Tibial nerve (tissue), 4 donors: ENCODE measurements at regions not wholly inside any gene's neighbourhood (a gene's known extent, or its start where the extent isn't known, plus 50 kb on each side); places are given as distances from the start of the nearest gene placed in this dataset.

Experiments used
- DNase-seq, 2 donors: peaks; one replicate each; pipeline ENCODE4 v3.0.0-alpha.2; 2019; ENCODE audit warnings: low spot score in 2 of 2
- H3K27ac ChIP-seq, 4 donors: fragments of 200-600 bp; sonication (generic) in 3 of 4; one replicate each; pipeline ENCODE4 v1.5.1; 2017 to 2019; ENCODE audit warnings: mild to moderate bottlenecking in 1 of 4
- H3K27me3 ChIP-seq, 2 donors: fragments of 200-600 bp; sonication (generic) in 1 of 2; one replicate each; pipeline versions ENCODE4 v1.5.1 to v1.6.0; 2017 to 2019
- H3K36me3 ChIP-seq, 3 donors: fragments of 200-600 bp; sonication (generic); one replicate each; pipeline ENCODE4 v1.5.1; 2018 to 2019
- H3K4me1 ChIP-seq, 4 donors: fragments of 200-600 bp; sonication (generic) in 3 of 4; one replicate each; pipeline ENCODE4 v1.5.1; 2017 to 2019
- H3K4me3 ChIP-seq, 4 donors: fragments of 200-600 bp; sonication (generic) in 3 of 4; one replicate each; pipeline ENCODE4 v1.5.1; 2017 to 2019; ENCODE audit warnings: mild to moderate bottlenecking in 1 of 4, moderate library complexity in 1 of 4
- H3K9me3 ChIP-seq, 4 donors: fragments of 200-600 bp; sonication (generic) in 3 of 4; one replicate each; pipeline ENCODE4 v1.5.1; 2017 to 2019
- CTCF ChIP-seq, 5 experiments: fragments of 200-600 bp in 3 of 5; fragments of 450-650 bp in 2 of 5; sonication (generic) in 3 of 5; IDR thresholded peaks; one replicate each; pipeline ENCODE4 v1.5.1; 2016 to 2019; ENCODE audit warnings: antibody characterized with exemption in 5 of 5, mild to moderate bottlenecking in 3 of 5, moderate library complexity in 2 of 5
- EP300 ChIP-seq, 2 donors: sonication (generic); formaldehyde crosslinking; IDR thresholded peaks; one replicate each; pipeline ENCODE4 v1.6.1; 2017; ENCODE audit warnings: antibody characterized with exemption in 2 of 2, mild to moderate bottlenecking in 1 of 2
- POLR2A ChIP-seq, 2 donors: fragments of 450-650 bp; IDR thresholded peaks; one replicate each; pipeline ENCODE4 v1.6.1; 2017; ENCODE audit warnings: antibody characterized with exemption in 2 of 2, mild to moderate bottlenecking in 2 of 2, moderate library complexity in 2 of 2
- WGBS, 2 donors: methylation state at CpG; one replicate each; pipeline ENCODE4 v1.1.5; 2018; 5-methylcytosine and 5-hydroxymethylcytosine counted together

- H3K4me1 ChIP-seq: no peaks in the 10 kb centered on the region
- WGBS, 2 donors: 87% methylated on average over 4 of the region's 4 CpGs
- no peak for DNase-seq
Measured at GRCh38 chr9:89901920-89902319, 297.1 kb downstream of the GADD45G start.

GRCh38 chr9:89902450-89903140 is 297.8 kb downstream of the GADD45G start:
- DNase-seq: no peak
- H3K36me3 ChIP-seq: no peaks in the 10 kb centered on the region
- WGBS, 2 donors: 52 to 63% methylated on average over 8 of the region's 8 CpGs

More at GRCh38 chr9:89901920-89902319, 297.1 kb downstream of the GADD45G start:
- Histone ChIP-seq H3K4me3 (no peak overlapping the region), H3K36me3 (no peaks in the 10 kb centered on the region), H3K9me3 (no peaks in the 10 kb centered on the region), H3K27me3 (no peaks in the 10 kb centered on the region), H3K27ac (no peak overlapping the region)
- no peak for TF ChIP-seq CTCF (IDR thresholded peaks at IDR 0.05)
- TF ChIP-seq EP300 (IDR thresholded peaks at IDR 0.05): no peak
- TF ChIP-seq POLR2A (IDR thresholded peaks at IDR 0.05): no peak

GRCh38 chr9:89903141-89903475 is 298.3 kb downstream of the GADD45G start:
- no peak for DNase-seq
- H3K9me3 ChIP-seq: no peaks in the 10 kb centered on the region
- H3K4me1 ChIP-seq: no peaks in the 10 kb centered on the region
- no peak overlapping the region for H3K27ac ChIP-seq
- H3K36me3 ChIP-seq: no peaks in the 10 kb centered on the region
- 79 to 82% methylated on average over 3 of the region's 3 CpGs for WGBS, 2 donors
- TF ChIP-seq EP300 (IDR thresholded peaks at IDR 0.05): no peak
- TF ChIP-seq CTCF (IDR thresholded peaks at IDR 0.05): no peak
- no peak for TF ChIP-seq POLR2A (IDR thresholded peaks at IDR 0.05)
- no peaks in the 10 kb centered on the region for H3K27me3 ChIP-seq
- H3K4me3 ChIP-seq: no peak overlapping the region

More at GRCh38 chr9:89902450-89903140, 297.8 kb downstream of the GADD45G start:
- no peak for TF ChIP-seq EP300 (IDR thresholded peaks at IDR 0.05)
- no peak for TF ChIP-seq POLR2A (IDR thresholded peaks at IDR 0.05)
- no peak for TF ChIP-seq CTCF (IDR thresholded peaks at IDR 0.05)
- Histone ChIP-seq H3K27ac (no peak overlapping the region), H3K4me1 (no peaks in the 10 kb centered on the region), H3K9me3 (no peaks in the 10 kb centered on the region), H3K4me3 (no peak overlapping the region), H3K27me3 (no peaks in the 10 kb centered on the region)

GRCh38 chr9:89905606-89906338 is 301.0 kb downstream of the GADD45G start:
- Histone ChIP-seq H3K9me3 (no peaks in the 10 kb centered on the region), H3K36me3 (no peaks in the 10 kb centered on the region), H3K27ac (no peak overlapping the region), H3K27me3 (no peaks in the 10 kb centered on the region), H3K4me1 (no peaks in the 10 kb centered on the region), H3K4me3 (no peak overlapping the region)
- 82 to 90% methylated on average over 5 of the region's 5 CpGs for WGBS, 2 donors
- no peak for DNase-seq
- TF ChIP-seq EP300 (IDR thresholded peaks at IDR 0.05): no peak
- no peak for TF ChIP-seq CTCF (IDR thresholded peaks at IDR 0.05)
- no peak for TF ChIP-seq POLR2A (IDR thresholded peaks at IDR 0.05)
